Stimulated activated CD8-positive, alpha-beta memory T cell treated with anti-CD3 and anti-CD28 coated beads, Interleukin-4, amount 100 ng/mL, for 24 hours (primary cell): ENCODE measurements at regions not wholly inside any gene's neighbourhood (a gene's known extent, or its start where the extent isn't known, plus 50 kb on each side); places are given as distances from the start of the nearest gene placed in this dataset.

ENCODE experiments used
- DNase-seq: peaks from one replicate; pipeline ENCODE4 v3.0.0-alpha.2; 2020; ENCODE audit warnings: low read depth

- no peak for DNase-seq
Observed at GRCh38 chr22:49090061-49090852, 737.4 kb downstream of the BRD1 start.

GRCh38 chr22:49088801-49089791, 738.6 kb downstream of the BRD1 start:
- DNase-seq, result no peak

GRCh38 chr22:49087716-49088601, 739.7 kb downstream of the BRD1 start:
- DNase-seq, result no peak

GRCh38 chr22:49087198-49087597, 740.5 kb downstream of the BRD1 start:
- no peak for DNase-seq

- DNase-seq, result no peak
Observed at GRCh38 chr22:49086606-49087157, 741.0 kb downstream of the BRD1 start.

- no peak for DNase-seq
Observed at GRCh38 chr22:49086181-49086580, 741.5 kb downstream of the BRD1 start.

- DNase-seq, result no peak
Observed at GRCh38 chr22:49084206-49084605, 743.5 kb downstream of the BRD1 start.

- DNase-seq, result no peak
Observed at GRCh38 chr22:49083607-49084006, 744.1 kb downstream of the BRD1 start.

GRCh38 chr22:49082451-49082850, 745.2 kb downstream of the BRD1 start:
- no peak for DNase-seq

- no peak for DNase-seq
Observed at GRCh38 chr22:49081926-49082325, 745.7 kb downstream of the BRD1 start.

- no peak for DNase-seq
Observed at GRCh38 chr22:49081261-49081666, 746.4 kb downstream of the BRD1 start.

- DNase-seq, result no peak
Observed at GRCh38 chr22:49080631-49081030, 747.0 kb downstream of the BRD1 start.

- DNase-seq, result no peak
Observed at GRCh38 chr22:49079743-49080500, 747.8 kb downstream of the BRD1 start.

GRCh38 chr22:49079027-49079725, 748.5 kb downstream of the BRD1 start:
- no peak for DNase-seq

- no peak for DNase-seq
Observed at GRCh38 chr22:49078076-49078710, 749.5 kb downstream of the BRD1 start.

- no peak for DNase-seq
Observed at GRCh38 chr22:49077586-49077985, 750.1 kb downstream of the BRD1 start.

GRCh38 chr22:49077036-49077393, 750.7 kb downstream of the BRD1 start:
- no peak for DNase-seq

- DNase-seq, result no peak
Observed at GRCh38 chr22:49076300-49077035, 751.2 kb downstream of the BRD1 start.

- no peak for DNase-seq
Observed at GRCh38 chr22:49075150-49075549, 752.5 kb downstream of the BRD1 start.
